Spleen (tissue), 11 donors: ENCODE measurements at regions not wholly inside any gene's neighbourhood (a gene's known extent, or its start where the extent isn't known, plus 50 kb on each side); places are given as distances from the start of the nearest gene placed in this dataset.
"Not testable (repeated sequence)": the region's sequence is repeated elsewhere in the genome, so short reads cannot be mapped to it uniquely, and the experiment has no call there.

Experiments used
- DNase-seq: peaks from one replicate; pipeline ENCODE4 v3.0.0-alpha.2; 2020
- H3K27ac ChIP-seq, 8 donors: fragments of 200-600 bp; sonication (generic) in 7 of 8; 1 replicate in 4 of 8; 2 replicates in 4 of 8; pipeline versions ENCODE4 v1.5.0 to v1.8.0; 2016 to 2021; ENCODE audit warnings: inconsistent platforms in 4 of 8, mild to moderate bottlenecking in 4 of 8, moderate library complexity in 1 of 8
- H3K27me3 ChIP-seq, 7 donors: fragments of 200-600 bp; sonication (generic) in 6 of 7; replicated peaks in 1 of 7; 1 replicate in 4 of 7; 2 replicates in 3 of 7; pipeline versions ENCODE4 v1.5.0 to v1.8.0; 2016 to 2021; ENCODE audit warnings: inconsistent platforms in 3 of 7, mild to moderate bottlenecking in 1 of 7
- H3K36me3 ChIP-seq, 6 donors: fragments of 200-600 bp; sonication (generic) in 5 of 6; 1 replicate in 4 of 6; 2 replicates in 2 of 6; pipeline versions ENCODE4 v1.5.0 to v1.8.0; 2016 to 2021; ENCODE audit warnings: inconsistent platforms in 2 of 6
- H3K4me1 ChIP-seq, 6 donors: fragments of 200-600 bp; sonication (generic) in 5 of 6; 1 replicate in 3 of 6; 2 replicates in 3 of 6; pipeline versions ENCODE4 v1.5.0 to v1.8.0; 2016 to 2021; ENCODE audit warnings: inconsistent platforms in 3 of 6
- H3K4me3 ChIP-seq, 8 donors: fragments of 200-600 bp; sonication (generic) in 7 of 8; 1 replicate in 4 of 8; 2 replicates in 4 of 8; pipeline versions ENCODE4 v1.5.0 to v1.8.0; 2016 to 2021; ENCODE audit warnings: inconsistent platforms in 4 of 8, mild to moderate bottlenecking in 4 of 8, moderate library complexity in 2 of 8
- H3K9me3 ChIP-seq, 8 donors: fragments of 200-600 bp; sonication (generic) in 7 of 8; 1 replicate in 4 of 8; 2 replicates in 4 of 8; pipeline versions ENCODE4 v1.5.0 to v1.8.0; 2016 to 2021; ENCODE audit warnings: inconsistent platforms in 4 of 8
- POLR2A ChIP-seq, 3 donors: fragments of 450-650 bp; IDR thresholded peaks; one replicate each; pipeline ENCODE4 v1.5.1; 2017; ENCODE audit warnings: antibody characterized with exemption in 3 of 3, mild to moderate bottlenecking in 1 of 3
- POLR2AphosphoS5 ChIP-seq, 3 donors: sonication (generic); formaldehyde crosslinking; IDR thresholded peaks; one replicate each; pipeline ENCODE4 v1.5.1; 2017; ENCODE audit warnings: antibody characterized with exemption in 3 of 3
- WGBS, 5 donors: extraction: QIAGEN DNeasy Blood & Tissue Kit in 3 of 5; methylation state at CpG; one replicate each; pipeline versions ENCODE4 v1.1.5 to v1.1.7; 2013 to 2018; 5-methylcytosine and 5-hydroxymethylcytosine counted together
- intact Hi-C: fragments of 100-400 bp; cut with DNase I; formaldehyde crosslinking; loops from one replicate; pipeline ENCODE4 v1.15.0; 2023; ENCODE audit warnings: low total_unique reads
- TF ChIP-seq, protein P1 (sequence below), 11 experiments: fragments of 200-600 bp in 7 of 11; fragments of 450-650 bp in 4 of 11; sonication (generic) in 4 of 11; IDR thresholded peaks in 8 of 11; conservative IDR thresholded peaks in 3 of 11; 1 replicate in 7 of 11; 2 replicates in 4 of 11; pipeline versions ENCODE4 v1.4.0 to v1.8.0; 2016 to 2021; ENCODE audit warnings: antibody characterized with exemption in 11 of 11, inconsistent platforms in 4 of 11, mild to moderate bottlenecking in 1 of 11
- donor health status: healthy with polysubstance abuse.
- donor health status: DM: no; HTN: no; CAD: no; lungs with moderate emphysema.
- donor health status: DM: no; HTN: no; CAD: no.
- donor health status: Bipolar disorder and iron deficiency.
- donor health status: healthy.
- donor health status: DM: no; HTN: no; CAD: no.
- donor health status: DM: yes; HTN: yes; CAD: no.

GRCh38 chr14:105622329-105622955, 96.1 kb downstream of the TMEM121 start:
- TF ChIP-seq POLR2A (IDR thresholded peaks at IDR 0.05) (no peak), POLR2AphosphoS5 (IDR thresholded peaks at IDR 0.05) (no peak)
- TF ChIP-seq, protein P1, sequence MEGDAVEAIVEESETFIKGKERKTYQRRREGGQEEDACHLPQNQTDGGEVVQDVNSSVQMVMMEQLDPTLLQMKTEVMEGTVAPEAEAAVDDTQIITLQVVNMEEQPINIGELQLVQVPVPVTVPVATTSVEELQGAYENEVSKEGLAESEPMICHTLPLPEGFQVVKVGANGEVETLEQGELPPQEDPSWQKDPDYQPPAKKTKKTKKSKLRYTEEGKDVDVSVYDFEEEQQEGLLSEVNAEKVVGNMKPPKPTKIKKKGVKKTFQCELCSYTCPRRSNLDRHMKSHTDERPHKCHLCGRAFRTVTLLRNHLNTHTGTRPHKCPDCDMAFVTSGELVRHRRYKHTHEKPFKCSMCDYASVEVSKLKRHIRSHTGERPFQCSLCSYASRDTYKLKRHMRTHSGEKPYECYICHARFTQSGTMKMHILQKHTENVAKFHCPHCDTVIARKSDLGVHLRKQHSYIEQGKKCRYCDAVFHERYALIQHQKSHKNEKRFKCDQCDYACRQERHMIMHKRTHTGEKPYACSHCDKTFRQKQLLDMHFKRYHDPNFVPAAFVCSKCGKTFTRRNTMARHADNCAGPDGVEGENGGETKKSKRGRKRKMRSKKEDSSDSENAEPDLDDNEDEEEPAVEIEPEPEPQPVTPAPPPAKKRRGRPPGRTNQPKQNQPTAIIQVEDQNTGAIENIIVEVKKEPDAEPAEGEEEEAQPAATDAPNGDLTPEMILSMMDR (IDR thresholded peaks at IDR 0.05 in 8 of 11, conservative IDR thresholded peaks at IDR 0.05 in 3 of 11) = no peak
- peaks cover 0 to 5% (median 0%) of the 10 kb centered on the region in 7 donors for H3K27me3 ChIP-seq
- H3K4me3 ChIP-seq = no peak overlapping the region
- peak; percentile 53 for DNase-seq
- intact Hi-C loops = no loop called here
- no peak overlapping the region for H3K27ac ChIP-seq
- H3K36me3 ChIP-seq = no peaks in the 10 kb centered on the region
- H3K9me3 ChIP-seq = no peaks in the 10 kb centered on the region
- WGBS, 5 donors = 77 to 84% (median 82%) methylated on average over 12 of the region's 12 CpGs
- H3K4me1 ChIP-seq = no peaks in the 10 kb centered on the region

DNA sequence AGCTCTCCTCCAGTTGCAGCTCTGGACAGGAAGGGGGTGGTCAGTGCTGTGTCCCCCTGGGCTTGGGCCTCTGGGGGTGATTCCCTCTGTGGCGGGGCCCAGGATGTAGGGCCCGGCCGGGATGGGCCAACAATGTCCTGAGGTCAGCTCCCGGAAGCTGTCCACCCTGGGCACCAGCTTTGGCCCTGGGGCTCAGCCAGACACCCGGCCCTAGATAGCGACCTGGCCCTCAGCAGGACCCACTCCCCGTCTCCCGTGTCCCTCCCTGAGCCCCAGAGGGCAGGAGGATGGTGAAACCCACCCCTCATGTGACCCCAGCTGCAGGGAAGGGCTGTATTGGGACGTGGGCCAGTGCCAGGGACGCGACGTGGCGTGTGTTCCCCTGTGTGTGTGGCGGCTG, 96.8 kb downstream of the TMEM121 start:
- peak in 1 of 3 donors; percentile 23 for TF ChIP-seq POLR2AphosphoS5 (IDR thresholded peaks at IDR 0.05)
- H3K36me3 ChIP-seq, H3K27ac ChIP-seq, H3K27me3 ChIP-seq, intact Hi-C loops, H3K9me3 ChIP-seq, H3K4me1 ChIP-seq, H3K4me3 ChIP-seq: not testable (repeated sequence)
- DNase-seq = peak; percentile 68
- 52 to 79% (median 76%) methylated on average over 6 to 14 of the region's 14 CpGs; no CpG with 5 or more reads in 1 of the 5 donors for WGBS, 5 donors

DNA sequence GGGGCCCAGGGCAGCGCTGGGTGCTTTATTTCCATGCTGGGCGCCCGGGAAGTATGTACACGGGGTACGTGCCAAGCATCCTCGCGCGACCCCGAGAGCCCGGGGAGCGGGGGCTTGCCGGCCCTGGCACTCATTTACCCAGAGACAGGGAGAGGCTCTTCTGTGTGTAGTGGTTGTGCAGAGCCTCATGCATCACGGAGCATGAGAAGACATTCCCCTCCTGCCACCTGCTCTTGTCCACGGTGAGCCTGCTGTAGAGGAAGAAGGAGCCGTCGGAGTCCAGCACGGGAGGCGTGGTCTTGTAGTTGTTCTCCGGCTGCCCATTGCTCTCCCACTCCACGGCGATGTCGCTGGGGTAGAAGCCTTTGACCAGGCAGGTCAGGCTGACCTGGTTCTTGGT, 98.0 kb downstream of the TMEM121 start:
- WGBS, 5 donors = 80 to 90% (median 87%) methylated on average over 18 to 22 of the region's 22 CpGs
- H3K27ac ChIP-seq, H3K4me3 ChIP-seq, H3K36me3 ChIP-seq, H3K4me1 ChIP-seq, DNase-seq, intact Hi-C loops, H3K9me3 ChIP-seq: not testable (repeated sequence)
- H3K27me3 ChIP-seq = peaks cover 0 to 11% (median 0%) of the 10 kb centered on the region in 7 donors

GRCh38 chr14:105624749-105625434, 98.5 kb downstream of the TMEM121 start:
- WGBS, 5 donors = 85 to 95% (median 89%) methylated on average over 21 to 25 of the region's 25 CpGs
- DNase-seq = peak; percentile 58
- intact Hi-C loops = not testable (repeated sequence)

DNA sequence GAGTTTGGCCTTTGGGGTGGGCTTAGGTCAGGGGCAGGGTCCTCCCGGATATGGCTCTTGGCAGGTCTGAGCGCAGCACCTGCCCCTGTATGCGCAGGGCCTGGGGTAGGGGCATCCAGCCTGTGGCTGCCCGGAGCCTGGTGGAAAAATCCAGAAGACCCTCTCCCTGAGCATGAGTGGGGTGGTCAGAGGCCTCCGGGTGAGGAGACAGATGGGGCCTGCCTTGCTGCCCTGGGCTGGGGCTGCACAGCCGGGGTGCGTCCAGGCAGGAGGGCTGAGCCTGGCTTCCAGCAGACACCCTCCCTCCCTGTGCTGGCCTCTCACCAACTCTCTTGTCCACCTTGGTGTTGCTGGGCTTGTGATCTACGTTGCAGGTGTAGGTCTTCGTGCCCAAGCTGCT, 99.1 kb downstream of the TMEM121 start:
- 70 to 93% (median 80%) methylated on average over 8 to 9 of the region's 9 CpGs for WGBS, 5 donors
- H3K4me3 ChIP-seq, H3K27ac ChIP-seq, intact Hi-C loops, H3K4me1 ChIP-seq, H3K9me3 ChIP-seq, H3K36me3 ChIP-seq: not testable (repeated sequence)
- peak; percentile 56 for DNase-seq
- H3K27me3 ChIP-seq = peaks cover 0 to 15% (median 0%) of the 10 kb centered on the region in 7 donors

More at GRCh38 chr14:105624749-105625434, 98.5 kb downstream of the TMEM121 start:
- not testable (repeated sequence) for H3K4me3 ChIP-seq, H3K9me3 ChIP-seq, H3K36me3 ChIP-seq, H3K4me1 ChIP-seq, H3K27ac ChIP-seq
- peaks cover 0 to 15% (median 0%) of the 10 kb centered on the region in 7 donors for H3K27me3 ChIP-seq

DNA sequence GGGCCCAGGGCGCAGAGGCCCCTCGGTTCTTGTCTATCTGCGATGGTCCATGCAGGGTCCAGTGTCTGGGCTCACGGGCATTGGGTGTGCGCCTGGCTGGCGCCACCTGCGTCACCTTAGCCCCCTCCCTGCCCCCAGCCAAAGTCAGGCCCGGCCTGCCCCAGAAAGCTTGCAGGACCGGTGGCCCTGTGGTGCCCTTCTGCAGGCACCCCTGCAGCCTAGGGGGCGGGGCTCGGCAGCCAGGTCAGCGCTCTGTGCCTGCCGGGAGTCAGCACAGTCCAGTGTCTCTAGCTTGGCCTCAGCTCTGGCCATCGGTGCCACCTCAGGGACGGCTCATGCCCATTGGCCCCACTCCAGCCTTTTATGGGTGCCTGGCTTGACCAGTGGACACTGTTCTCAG, 99.7 kb downstream of the TMEM121 start:
- intact Hi-C loops, DNase-seq, H3K27ac ChIP-seq, H3K4me3 ChIP-seq, H3K4me1 ChIP-seq, H3K36me3 ChIP-seq, H3K9me3 ChIP-seq: not testable (repeated sequence)
- H3K27me3 ChIP-seq = peaks cover 0 to 15% (median 0%) of the 10 kb centered on the region in 7 donors
- WGBS, 5 donors = 63 to 97% (median 78%) methylated on average over 6 to 13 of the region's 15 CpGs; no CpG with 5 or more reads in 1 of the 5 donors

GRCh38 chr14:105626651-105627050, 100.3 kb downstream of the TMEM121 start:
- H3K36me3 ChIP-seq, intact Hi-C loops, H3K4me1 ChIP-seq, DNase-seq, H3K27ac ChIP-seq, H3K4me3 ChIP-seq: not testable (repeated sequence)
- Histone ChIP-seq H3K9me3 (peaks cover 0 to 11% (median 0%) of the 10 kb centered on the region in 8 donors), H3K27me3 (peaks cover 0 to 15% (median 0%) of the 10 kb centered on the region in 7 donors)
- no CpG with 5 or more reads among the region's 5 CpGs for WGBS, 5 donors

DNA sequence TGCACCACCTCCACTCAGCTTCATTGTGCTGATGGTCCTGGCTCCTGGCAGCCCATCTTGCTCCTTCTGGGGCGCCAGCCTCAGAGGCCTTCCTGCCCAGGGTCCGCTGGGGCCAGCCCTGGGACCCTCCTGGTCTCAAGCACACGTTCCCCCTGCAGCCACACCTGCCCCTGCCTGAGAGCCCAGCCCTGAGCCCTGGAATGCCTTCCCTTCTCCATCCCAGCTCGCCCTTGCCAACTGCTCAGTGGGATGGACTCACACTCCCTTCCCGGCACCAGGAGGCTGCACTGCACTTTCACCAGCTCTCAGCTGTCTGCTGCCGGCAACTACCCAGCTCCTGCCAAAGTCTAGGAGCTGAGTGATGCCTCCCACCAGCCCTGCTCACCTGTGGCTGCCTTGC, 100.9 kb downstream of the TMEM121 start:
- DNase-seq, H3K4me1 ChIP-seq, H3K4me3 ChIP-seq, H3K36me3 ChIP-seq, H3K27ac ChIP-seq, intact Hi-C loops: not testable (repeated sequence)
- Histone ChIP-seq H3K9me3 (peaks cover 0 to 17% (median 4%) of the 10 kb centered on the region in 8 donors), H3K27me3 (peaks cover 0 to 15% (median 0%) of the 10 kb centered on the region in 7 donors)
- WGBS, 5 donors = 65 to 82% (median 75%) methylated on average over 2 to 6 of the region's 6 CpGs
